BLaER1 (cell line): ENCODE measurements at regions not wholly inside any gene's neighbourhood (a gene's known extent, or its start where the extent isn't known, plus 50 kb on each side); places are given as distances from the start of the nearest gene placed in this dataset.

ENCODE experiments used
- H3K27ac ChIP-seq: shearing (Covaris generic); formaldehyde crosslinking; 2 replicates; pipeline ENCODE4 v1.8.1; 2022
- H3K27me3 ChIP-seq: shearing (Covaris generic); formaldehyde crosslinking; 2 replicates; pipeline ENCODE4 v1.8.1; 2022
- H3K36me3 ChIP-seq: shearing (Covaris generic); formaldehyde crosslinking; 2 replicates; pipeline ENCODE4 v1.8.1; 2022
- H3K4me1 ChIP-seq: shearing (Covaris generic); formaldehyde crosslinking; 2 replicates; pipeline ENCODE4 v1.8.1; 2022
- H3K4me2 ChIP-seq: shearing (Covaris generic); formaldehyde crosslinking; 2 replicates; pipeline ENCODE4 v1.8.1; 2022
- H3K4me3 ChIP-seq: shearing (Covaris generic); formaldehyde crosslinking; 2 replicates; pipeline ENCODE4 v1.8.1; 2022
- H3K9ac ChIP-seq: shearing (Covaris generic); formaldehyde crosslinking; 2 replicates; pipeline ENCODE4 v1.8.1; 2022
- H3K9me3 ChIP-seq: shearing (Covaris generic); formaldehyde crosslinking; 2 replicates; pipeline ENCODE4 v1.8.1; 2022
- H4K20me1 ChIP-seq: shearing (Covaris generic); formaldehyde crosslinking; 2 replicates; pipeline ENCODE4 v1.8.1; 2022
- Cebpa-rat ChIP-seq: shearing (Covaris generic); IDR thresholded peaks from 2 replicates; pipeline ENCODE4 v1.8.1; 2022

GRCh38 chr2:215848146-215848545, 165.2 kb downstream of the MREG start:
- Histone ChIP-seq H3K4me3 (no peak overlapping the region), H3K27me3 (no peaks in the 10 kb centered on the region), H4K20me1 (no peaks in the 10 kb centered on the region), H3K4me1 (no peaks in the 10 kb centered on the region), H3K9me3 (peaks cover under 1% of the 10 kb centered on the region; the same call in 1 of the 2 replicates), H3K4me2 (no peak overlapping the region), H3K27ac (no peak overlapping the region), H3K9ac (no peak overlapping the region), H3K36me3 (no peaks in the 10 kb centered on the region)
- no peak for TF ChIP-seq Cebpa-rat

- H3K4me3 ChIP-seq: no peak overlapping the region
- H3K36me3 ChIP-seq: no peaks in the 10 kb centered on the region
- H3K27ac ChIP-seq: no peak overlapping the region
- no peaks in the 10 kb centered on the region for H4K20me1 ChIP-seq
- no peaks in the 10 kb centered on the region for H3K4me1 ChIP-seq
- no peak overlapping the region for H3K4me2 ChIP-seq
- H3K9me3 ChIP-seq: no peaks in the 10 kb centered on the region
- no peaks in the 10 kb centered on the region for H3K27me3 ChIP-seq
- no peak for TF ChIP-seq Cebpa-rat
- H3K9ac ChIP-seq: no peak overlapping the region
Observed at GRCh38 chr2:215847718-215848117, 165.6 kb downstream of the MREG start.

GRCh38 chr2:215847056-215847455, 166.3 kb downstream of the MREG start:
- Histone ChIP-seq H4K20me1 (no peaks in the 10 kb centered on the region), H3K4me3 (no peak overlapping the region), H3K9ac (no peak overlapping the region), H3K27me3 (no peaks in the 10 kb centered on the region), H3K4me1 (no peaks in the 10 kb centered on the region), H3K4me2 (no peak overlapping the region), H3K9me3 (no peaks in the 10 kb centered on the region), H3K27ac (no peak overlapping the region), H3K36me3 (no peaks in the 10 kb centered on the region)
- no peak for TF ChIP-seq Cebpa-rat

GRCh38 chr2:215845839-215846586, 167.3 kb downstream of the MREG start:
- no peak overlapping the region for H3K4me3 ChIP-seq
- no peak overlapping the region for H3K27ac ChIP-seq
- H3K9me3 ChIP-seq: no peaks in the 10 kb centered on the region
- no peaks in the 10 kb centered on the region for H3K27me3 ChIP-seq
- no peak for TF ChIP-seq Cebpa-rat
- no peaks in the 10 kb centered on the region for H3K4me1 ChIP-seq
- no peak overlapping the region for H3K9ac ChIP-seq
- no peaks in the 10 kb centered on the region for H4K20me1 ChIP-seq
- H3K4me2 ChIP-seq: no peak overlapping the region
- H3K36me3 ChIP-seq: no peaks in the 10 kb centered on the region

GRCh38 chr2:215843579-215843978, 169.8 kb downstream of the MREG start:
- H3K4me1 ChIP-seq: no peaks in the 10 kb centered on the region
- H3K4me3 ChIP-seq: no peak overlapping the region
- no peaks in the 10 kb centered on the region for H3K27me3 ChIP-seq
- no peak overlapping the region for H3K9ac ChIP-seq
- no peaks in the 10 kb centered on the region for H3K9me3 ChIP-seq
- H3K4me2 ChIP-seq: no peak overlapping the region
- H4K20me1 ChIP-seq: no peaks in the 10 kb centered on the region
- H3K27ac ChIP-seq: no peak overlapping the region
- no peak for TF ChIP-seq Cebpa-rat
- H3K36me3 ChIP-seq: no peaks in the 10 kb centered on the region

- H4K20me1 ChIP-seq: no peaks in the 10 kb centered on the region
- H3K27ac ChIP-seq: no peak overlapping the region
- no peaks in the 10 kb centered on the region for H3K4me1 ChIP-seq
- H3K27me3 ChIP-seq: no peaks in the 10 kb centered on the region
- TF ChIP-seq Cebpa-rat: no peak
- H3K36me3 ChIP-seq: no peaks in the 10 kb centered on the region
- no peak overlapping the region for H3K4me2 ChIP-seq
- no peak overlapping the region for H3K4me3 ChIP-seq
- no peaks in the 10 kb centered on the region for H3K9me3 ChIP-seq
- H3K9ac ChIP-seq: no peak overlapping the region
Observed at GRCh38 chr2:215841175-215841816, 172.1 kb downstream of the MREG start.

- H3K4me2 ChIP-seq: no peak overlapping the region
- no peak overlapping the region for H3K4me3 ChIP-seq
- H3K27ac ChIP-seq: no peak overlapping the region
- no peaks in the 10 kb centered on the region for H3K9me3 ChIP-seq
- no peaks in the 10 kb centered on the region for H3K36me3 ChIP-seq
- no peaks in the 10 kb centered on the region for H4K20me1 ChIP-seq
- no peaks in the 10 kb centered on the region for H3K4me1 ChIP-seq
- no peak for TF ChIP-seq Cebpa-rat
- H3K9ac ChIP-seq: no peak overlapping the region
- H3K27me3 ChIP-seq: no peaks in the 10 kb centered on the region
Observed at GRCh38 chr2:215839816-215840215, 173.5 kb downstream of the MREG start.

- no peaks in the 10 kb centered on the region for H3K36me3 ChIP-seq
- no peak overlapping the region for H3K4me3 ChIP-seq
- H3K4me2 ChIP-seq: no peak overlapping the region
- H3K4me1 ChIP-seq: no peaks in the 10 kb centered on the region
- no peak for TF ChIP-seq Cebpa-rat
- H4K20me1 ChIP-seq: no peaks in the 10 kb centered on the region
- no peak overlapping the region for H3K27ac ChIP-seq
- no peaks in the 10 kb centered on the region for H3K27me3 ChIP-seq
- no peaks in the 10 kb centered on the region for H3K9me3 ChIP-seq
- no peak overlapping the region for H3K9ac ChIP-seq
Observed at GRCh38 chr2:215839309-215839708, 174.0 kb downstream of the MREG start.

GRCh38 chr2:215836881-215837280, 176.5 kb downstream of the MREG start:
- no peaks in the 10 kb centered on the region for H4K20me1 ChIP-seq
- no peak for TF ChIP-seq Cebpa-rat
- H3K4me2 ChIP-seq: no peak overlapping the region
- no peak overlapping the region for H3K4me3 ChIP-seq
- no peaks in the 10 kb centered on the region for H3K27me3 ChIP-seq
- no peaks in the 10 kb centered on the region for H3K9me3 ChIP-seq
- H3K9ac ChIP-seq: no peak overlapping the region
- no peaks in the 10 kb centered on the region for H3K4me1 ChIP-seq
- H3K36me3 ChIP-seq: no peaks in the 10 kb centered on the region
- no peak overlapping the region for H3K27ac ChIP-seq

- Histone ChIP-seq H3K9me3 (no peaks in the 10 kb centered on the region), H3K36me3 (no peaks in the 10 kb centered on the region), H3K27me3 (no peaks in the 10 kb centered on the region), H3K9ac (no peak overlapping the region), H3K4me3 (no peak overlapping the region), H3K4me2 (no peak overlapping the region), H3K4me1 (no peaks in the 10 kb centered on the region), H3K27ac (no peak overlapping the region), H4K20me1 (no peaks in the 10 kb centered on the region)
- no peak for TF ChIP-seq Cebpa-rat
Observed at GRCh38 chr2:215835657-215836056, 177.7 kb downstream of the MREG start.
